ENCODE measurements at regions not wholly inside any gene's neighbourhood (a gene's known extent, or its start where the extent isn't known, plus 50 kb on each side); places are given as distances from the start of the nearest gene placed in this dataset.

- Histone ChIP-seq H3K9ac (ENCODE audit: extremely low read depth, insufficient read length, low read length) (no peak overlapping the region), H2AFZ (ENCODE audit: low read length) (no peak overlapping the region), H2BK5ac (ENCODE audit: insufficient read length, low read length) (no peak overlapping the region), H2BK20ac (ENCODE audit: low read depth, low read length, poor library complexity, severe bottlenecking) (no peak overlapping the region), H2BK120ac (ENCODE audit: low read depth, low read length, poor library complexity, severe bottlenecking) (no peak overlapping the region), H2AK5ac (ENCODE audit: insufficient read length, low read length) (no peak overlapping the region), H3K9me3 (ENCODE audit: control insufficient read depth, low read depth, low read length) (no peaks in the 10 kb centered on the region), H4K8ac (replicated peaks; ENCODE audit: insufficient read length, low read depth, low read length) (no peak overlapping the region), H3K23me2 (ENCODE audit: insufficient read length, low read depth, low read length, poor library complexity, severe bottlenecking) (no peaks in the 10 kb centered on the region), H4K91ac (ENCODE audit: insufficient read length, low read depth, low read length) (no peak overlapping the region), H3K18ac (ENCODE audit: insufficient read length, low read depth, low read length) (no peak overlapping the region), H2BK12ac (ENCODE audit: insufficient read length, low read depth, low read length) (no peak overlapping the region), H3K79me2 (ENCODE audit: insufficient read depth, low read length) (no peaks in the 10 kb centered on the region), H3K4me2 (ENCODE audit: insufficient read depth, insufficient read length, low read length) (no peak overlapping the region), H3K56ac (ENCODE audit: insufficient read length, low read depth, low read length) (no peak overlapping the region), H4K20me1 (ENCODE audit: control insufficient read depth, insufficient read depth, insufficient read length) (no peaks in the 10 kb centered on the region), H2BK15ac (ENCODE audit: low read depth, low read length) (no peak overlapping the region), H3K4me1 (ENCODE audit: insufficient read depth, low read length) (no peaks in the 10 kb centered on the region), H3K27me3 (ENCODE audit: insufficient read depth, low read length) (no peaks in the 10 kb centered on the region), H3K14ac (ENCODE audit: insufficient read depth, low read length) (no peak overlapping the region), H3T11ph (ENCODE audit: low read length) (no peak overlapping the region), H3K79me1 (ENCODE audit: insufficient read depth, low read depth, low read length, poor library complexity, severe bottlenecking) (no peaks in the 10 kb centered on the region), H3K4ac (ENCODE audit: low read depth, low read length) (no peak overlapping the region), H3K23ac (ENCODE audit: insufficient read length, low read depth, low read length) (no peak overlapping the region), H3K27ac (ENCODE audit: insufficient read length, low read depth, low read length) (no peak overlapping the region), H4K5ac (ENCODE audit: insufficient read length, low read depth, low read length) (no peak overlapping the region)
- Mint-ChIP-seq H3K36me3 (ENCODE audit: insufficient read depth in 1 of 3, low read depth in 3 of 3) (no peaks in the 10 kb centered on the region; a peak in 1 of 7 replicates), H3K4me1 (peaks cover 1% of the 10 kb centered on the region in 2 experiments; a peak in 3 of 4 replicates), H3K4me3 (no peak overlapping the region), H3K9me3 (no peaks in the 10 kb centered on the region), H3K27ac (no peak overlapping the region), H3K27me3 (ENCODE audit: low read depth) (no peaks in the 10 kb centered on the region)
- DNase-seq = no peak
- no CpG with 5 or more reads among the region's 2 CpGs for WGBS (ENCODE audit: extremely low coverage, insufficient read length, low lambda C conversion rate)
- no peak for TF ChIP-seq CTCF (conservative IDR thresholded peaks at IDR 0.05)
These were observed 95.9 kb upstream of the COL21A1 start for GRCh38 chr6:56343295-56343694.
